Midbrain (tissue), 1 donor: ENCODE measurements at regions not wholly inside any gene's neighbourhood (a gene's known extent, or its start where the extent isn't known, plus 50 kb on each side); places are given as distances from the start of the nearest gene placed in this dataset.
"Not testable (repeated sequence)": the region's sequence is repeated elsewhere in the genome, so short reads cannot be mapped to it uniquely, and the experiment has no call there.

Experiments
- DNase-seq: peaks from one replicate; lab custom pipeline; 2025; lab: John Stamatoyannopoulos, UW

- no peak for DNase-seq
Observed at GRCh38 chr10:45515630-45516029, 141.6 kb downstream of the ALOX5 start.

- DNase-seq: peak; percentile 64
Observed at GRCh38 chr10:45514291-45515270, 140.6 kb downstream of the ALOX5 start.

GRCh38 chr10:45513551-45513950, 139.5 kb downstream of the ALOX5 start:
- DNase-seq: no peak

DNA sequence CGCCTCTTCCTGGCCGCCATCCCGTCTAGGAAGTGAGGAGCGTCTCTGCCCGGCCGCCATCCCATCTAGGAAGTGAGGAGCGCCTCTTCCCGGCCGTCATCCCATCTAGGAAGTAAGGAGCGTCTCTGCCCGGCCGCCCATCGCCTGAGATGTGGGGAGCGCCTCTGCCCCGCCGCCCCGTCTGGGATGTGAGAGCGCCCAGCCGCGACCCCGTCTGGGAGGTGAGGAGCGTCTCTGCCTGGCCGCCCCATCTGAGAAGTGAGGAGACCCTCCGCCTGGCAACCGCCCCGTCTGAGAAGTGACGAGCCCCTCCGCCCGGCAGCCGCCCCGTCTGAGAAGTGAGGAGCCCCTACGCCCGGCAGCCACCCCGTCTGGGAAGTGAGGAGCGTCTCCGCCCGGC, 137.9 kb downstream of the ALOX5 start:
- not testable (repeated sequence) for DNase-seq

GRCh38 chr10:45509491-45509890, 135.5 kb downstream of the ALOX5 start:
- no peak for DNase-seq

DNA sequence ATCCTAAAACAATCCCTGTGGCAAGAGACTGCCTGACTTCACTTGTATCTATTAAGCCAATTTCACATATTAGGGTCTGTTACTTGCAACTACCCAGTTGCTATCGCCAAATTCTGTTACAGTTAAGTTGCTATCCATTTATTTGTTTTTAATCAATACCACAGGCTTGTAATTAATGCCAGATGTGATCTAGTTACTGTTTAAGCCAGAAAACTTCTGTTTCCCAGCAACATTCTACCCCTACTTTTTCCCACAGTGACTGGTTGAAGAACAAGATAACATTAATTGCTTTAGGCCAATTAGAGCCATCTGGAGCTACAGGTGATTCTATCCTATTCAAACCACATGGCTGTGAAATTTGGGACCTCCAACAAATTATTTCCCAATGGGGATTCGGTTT, 131.3 kb downstream of the ALOX5 start:
- no peak for DNase-seq

DNA sequence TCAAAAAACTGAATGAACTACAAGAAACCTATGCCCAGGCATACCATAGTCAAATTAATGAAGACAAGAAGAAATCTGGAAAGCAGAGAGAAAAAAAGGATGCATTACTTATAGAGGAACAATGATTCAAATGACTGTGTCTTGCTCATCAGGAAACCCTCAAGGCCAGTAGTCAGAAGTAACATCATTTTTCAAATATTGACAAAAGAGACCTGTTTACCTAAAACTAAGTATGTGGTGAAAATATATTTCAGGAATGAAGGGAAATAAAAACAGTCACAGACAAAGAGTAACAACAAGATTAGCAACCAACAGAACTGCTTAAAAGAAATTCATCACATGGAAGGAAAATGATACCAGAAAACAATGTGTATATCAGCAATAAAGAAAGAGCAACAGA, 128.4 kb downstream of the ALOX5 start:
- no peak for DNase-seq

- no peak for DNase-seq
Observed at GRCh38 chr10:45501791-45502190, 127.8 kb downstream of the ALOX5 start.

DNA sequence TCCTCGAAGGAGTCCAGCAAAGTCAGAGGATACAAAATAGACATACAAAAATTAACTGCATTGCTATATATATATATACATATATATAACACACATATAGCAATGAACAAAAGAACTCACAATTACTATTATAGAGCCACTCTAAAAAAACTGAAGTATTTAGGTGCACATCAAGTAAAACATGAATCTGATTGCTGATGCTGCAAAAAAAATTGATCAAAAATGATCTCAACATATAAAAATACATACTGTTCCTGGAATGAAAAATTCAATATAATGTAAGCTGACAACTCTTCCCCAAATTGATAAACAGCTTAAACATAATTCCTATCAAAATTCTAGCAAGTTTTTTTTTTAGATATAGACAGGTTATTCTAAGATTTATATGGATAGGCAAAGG, 126.8 kb downstream of the ALOX5 start:
- DNase-seq: no peak

DNA sequence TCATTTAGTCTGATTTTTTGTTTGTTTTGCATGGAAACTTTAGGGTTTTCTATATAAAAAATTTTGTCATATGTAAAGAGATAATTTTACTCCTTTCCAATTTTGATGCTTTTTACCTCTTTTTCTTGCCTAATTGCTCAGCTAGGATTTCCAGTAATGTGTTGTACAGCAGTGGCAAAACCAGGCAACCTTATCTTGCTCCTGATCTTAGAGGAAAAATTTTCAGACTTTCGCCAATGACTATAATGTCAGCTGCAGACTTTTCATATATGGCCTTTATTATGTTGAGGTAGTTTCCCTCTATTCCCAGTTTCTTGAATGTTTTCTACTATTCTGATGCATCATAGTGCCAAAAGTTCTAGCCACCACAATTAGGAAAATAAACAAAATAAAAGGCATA, 126.3 kb downstream of the ALOX5 start:
- DNase-seq: no peak

DNA sequence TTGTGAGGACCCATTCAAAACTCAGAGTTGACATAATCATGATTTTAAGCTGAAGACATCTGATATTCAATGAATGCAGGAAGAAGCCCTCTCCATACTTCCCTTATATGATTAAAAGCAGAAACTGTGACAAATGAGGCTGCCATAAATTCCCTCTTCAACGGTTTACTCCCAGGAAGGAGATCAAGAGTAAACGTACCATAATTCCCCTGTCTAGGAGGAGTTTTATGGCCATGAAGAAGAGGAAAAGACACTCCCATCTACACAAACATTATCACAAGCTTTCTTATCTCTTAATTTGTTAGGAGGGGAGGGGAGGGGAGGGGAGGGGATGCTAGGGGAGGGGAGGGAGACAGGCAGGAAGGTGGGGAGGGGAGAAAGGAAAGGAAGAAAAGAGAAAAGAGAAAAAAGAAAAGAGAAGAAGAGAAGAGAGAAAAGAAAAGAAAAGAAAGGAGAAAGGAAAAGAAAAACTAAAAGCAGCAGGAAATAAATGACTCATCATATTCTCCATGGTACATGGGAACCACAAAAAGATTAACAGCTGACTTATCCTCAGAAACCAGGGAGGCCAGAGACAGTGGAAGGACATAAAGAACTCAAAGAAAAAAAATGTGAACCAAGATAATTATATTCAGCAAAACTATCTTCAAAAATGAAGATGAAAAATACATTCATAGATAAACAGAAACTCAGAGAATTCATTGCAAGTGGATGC, 121.6 kb downstream of the ALOX5 start:
- no peak for DNase-seq
